Thyroid gland (tissue), 4 donors: ENCODE measurements at regions not wholly inside any gene's neighbourhood (a gene's known extent, or its start where the extent isn't known, plus 50 kb on each side); places are given as distances from the start of the nearest gene placed in this dataset.

Source experiments
- DNase-seq, 2 donors: peaks; one replicate each; pipeline ENCODE4 v3.0.0-alpha.2; 2019
- H3K27ac ChIP-seq, 3 donors: fragments of 200-600 bp; sonication (generic); 1 replicate in 2 of 3; 2 replicates in 1 of 3; pipeline ENCODE4 v1.5.1; 2016 to 2019; ENCODE audit warnings: mild to moderate bottlenecking in 1 of 3, moderate library complexity in 1 of 3
- H3K27me3 ChIP-seq: fragments of 200-600 bp; sonication (generic); one replicate; pipeline ENCODE4 v1.5.1; 2019
- H3K36me3 ChIP-seq, 2 donors: fragments of 200-600 bp; sonication (generic); one replicate each; pipeline ENCODE4 v1.5.1; 2016 to 2019
- H3K4me1 ChIP-seq, 2 donors: fragments of 200-600 bp; sonication (generic); one replicate each; pipeline ENCODE4 v1.5.1; 2017 to 2019
- H3K4me3 ChIP-seq, 3 donors: fragments of 200-600 bp; sonication (generic); replicated peaks in 1 of 3; 1 replicate in 2 of 3; 2 replicates in 1 of 3; pipeline ENCODE4 v1.5.1; 2016; ENCODE audit warnings: mild to moderate bottlenecking in 1 of 3
- H3K9me3 ChIP-seq: fragments of 200-600 bp; sonication (generic); one replicate; pipeline ENCODE4 v1.5.1; 2017
- POLR2A ChIP-seq, 2 donors: fragments of 450-650 bp; IDR thresholded peaks; one replicate each; pipeline ENCODE4 v1.6.1; 2017; ENCODE audit warnings: antibody characterized with exemption in 2 of 2, mild to moderate bottlenecking in 2 of 2, moderate library complexity in 1 of 2
- whole genome bisulfite sequencing, 2 donors: methylation state at CpG; one replicate each; pipeline ENCODE4 v1.1.5; 2017; 5-methylcytosine and 5-hydroxymethylcytosine counted together
- intact Hi-C: fragments of 100-400 bp; cut with DNase I; formaldehyde crosslinking; loops from one replicate; pipeline ENCODE4 v1.15.1; 2023
- TF ChIP-seq, protein P1 (sequence below), 6 experiments: fragments of 200-600 bp in 3 of 6; fragments of 450-650 bp in 3 of 6; sonication (generic) in 3 of 6; IDR thresholded peaks; one replicate each; pipeline ENCODE4 v1.5.1; 2016 to 2019; ENCODE audit warnings: antibody characterized with exemption in 6 of 6, mild to moderate bottlenecking in 2 of 6, inconsistent platforms in 1 of 6, moderate library complexity in 1 of 6

- TF ChIP-seq POLR2A (IDR thresholded peaks at IDR 0.05), result no peak
- TF ChIP-seq, protein P1, sequence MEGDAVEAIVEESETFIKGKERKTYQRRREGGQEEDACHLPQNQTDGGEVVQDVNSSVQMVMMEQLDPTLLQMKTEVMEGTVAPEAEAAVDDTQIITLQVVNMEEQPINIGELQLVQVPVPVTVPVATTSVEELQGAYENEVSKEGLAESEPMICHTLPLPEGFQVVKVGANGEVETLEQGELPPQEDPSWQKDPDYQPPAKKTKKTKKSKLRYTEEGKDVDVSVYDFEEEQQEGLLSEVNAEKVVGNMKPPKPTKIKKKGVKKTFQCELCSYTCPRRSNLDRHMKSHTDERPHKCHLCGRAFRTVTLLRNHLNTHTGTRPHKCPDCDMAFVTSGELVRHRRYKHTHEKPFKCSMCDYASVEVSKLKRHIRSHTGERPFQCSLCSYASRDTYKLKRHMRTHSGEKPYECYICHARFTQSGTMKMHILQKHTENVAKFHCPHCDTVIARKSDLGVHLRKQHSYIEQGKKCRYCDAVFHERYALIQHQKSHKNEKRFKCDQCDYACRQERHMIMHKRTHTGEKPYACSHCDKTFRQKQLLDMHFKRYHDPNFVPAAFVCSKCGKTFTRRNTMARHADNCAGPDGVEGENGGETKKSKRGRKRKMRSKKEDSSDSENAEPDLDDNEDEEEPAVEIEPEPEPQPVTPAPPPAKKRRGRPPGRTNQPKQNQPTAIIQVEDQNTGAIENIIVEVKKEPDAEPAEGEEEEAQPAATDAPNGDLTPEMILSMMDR (IDR thresholded peaks at IDR 0.05), result no peak
- WGBS, 2 donors, result 69 to 75% methylated on average over 15 of the region's 15 CpGs
- Histone ChIP-seq H3K27me3 (no peaks in the 10 kb centered on the region), H3K27ac (no peak overlapping the region), H3K4me1 (no peaks in the 10 kb centered on the region), H3K9me3 (no peaks in the 10 kb centered on the region), H3K36me3 (no peaks in the 10 kb centered on the region), H3K4me3 (no peak overlapping the region)
- DNase-seq, result no peak
- intact Hi-C loops, result no loop called here
Observed at GRCh38 chr6:14713008-14713960, 532.6 kb upstream of the JARID2 start.

DNA sequence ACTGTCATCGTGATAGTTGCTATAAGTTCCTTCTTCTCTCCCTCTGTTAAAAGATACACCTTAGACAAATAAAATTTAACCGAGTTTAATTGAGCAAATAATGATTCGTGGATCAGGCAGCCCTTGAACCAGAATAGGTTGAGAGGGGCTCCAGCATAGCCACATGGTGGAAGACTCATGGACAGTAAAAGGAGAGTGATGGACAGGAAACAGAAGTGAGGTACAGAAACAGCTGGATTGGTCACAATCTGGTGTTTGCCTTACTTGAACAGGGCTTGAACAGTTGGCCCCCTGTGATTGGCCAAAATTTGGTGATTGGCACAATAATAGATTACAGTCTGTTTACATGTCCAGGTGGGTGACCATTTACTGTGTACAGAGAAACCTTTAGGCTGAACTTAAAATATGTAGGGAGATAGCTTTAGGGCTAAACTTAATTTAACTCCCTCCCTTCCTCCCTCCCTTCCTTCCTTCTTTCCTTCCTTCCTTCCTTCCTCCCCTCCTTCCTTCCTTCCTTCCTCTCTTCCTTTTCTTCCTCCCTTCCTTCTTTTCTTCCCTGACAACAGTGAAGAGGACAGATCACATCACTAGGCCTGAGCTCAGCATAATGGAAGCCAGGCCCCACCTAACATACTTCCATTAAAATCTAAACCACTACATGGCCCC lies 531.8 kb upstream of the JARID2 start:
- Histone ChIP-seq H3K36me3 (no peaks in the 10 kb centered on the region), H3K27me3 (no peaks in the 10 kb centered on the region), H3K27ac (no peak overlapping the region), H3K4me3 (no peak overlapping the region), H3K9me3 (no peaks in the 10 kb centered on the region), H3K4me1 (no peaks in the 10 kb centered on the region)
- intact Hi-C loops, result no loop called here
- TF ChIP-seq, protein P1 (IDR thresholded peaks at IDR 0.05), result no peak
- TF ChIP-seq POLR2A (IDR thresholded peaks at IDR 0.05), result no peak
- WGBS, 2 donors, result 73 to 76% methylated on average over 3 of the region's 3 CpGs
- no peak for DNase-seq

DNA sequence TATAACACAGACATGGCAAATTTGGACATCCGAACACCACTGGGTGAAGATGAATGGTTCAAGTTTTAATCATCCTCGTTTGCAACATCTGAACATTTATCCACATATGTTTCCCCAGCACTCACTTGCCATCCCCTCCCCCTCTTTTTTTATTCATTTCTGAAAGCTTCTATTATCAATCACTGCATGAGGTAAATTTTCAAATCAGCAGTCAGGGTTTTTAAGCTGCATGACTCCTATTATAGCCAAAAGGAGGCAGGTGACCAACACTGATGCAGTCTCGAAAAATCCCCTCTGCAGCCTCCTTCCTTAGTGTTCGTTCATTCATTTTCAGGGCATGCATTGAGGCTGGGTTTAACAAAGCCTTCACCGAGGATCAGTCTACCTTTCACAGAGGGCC lies 530.8 kb upstream of the JARID2 start:
- Histone ChIP-seq H3K27ac (no peak overlapping the region), H3K27me3 (no peaks in the 10 kb centered on the region), H3K4me1 (no peaks in the 10 kb centered on the region), H3K4me3 (no peak overlapping the region), H3K9me3 (no peaks in the 10 kb centered on the region), H3K36me3 (no peaks in the 10 kb centered on the region)
- TF ChIP-seq, protein P1 (IDR thresholded peaks at IDR 0.05), result no peak
- TF ChIP-seq POLR2A (IDR thresholded peaks at IDR 0.05), result no peak
- intact Hi-C loops, result no loop called here
- 95 to 97% methylated on average over 5 of the region's 5 CpGs for WGBS, 2 donors
- no peak for DNase-seq

DNA sequence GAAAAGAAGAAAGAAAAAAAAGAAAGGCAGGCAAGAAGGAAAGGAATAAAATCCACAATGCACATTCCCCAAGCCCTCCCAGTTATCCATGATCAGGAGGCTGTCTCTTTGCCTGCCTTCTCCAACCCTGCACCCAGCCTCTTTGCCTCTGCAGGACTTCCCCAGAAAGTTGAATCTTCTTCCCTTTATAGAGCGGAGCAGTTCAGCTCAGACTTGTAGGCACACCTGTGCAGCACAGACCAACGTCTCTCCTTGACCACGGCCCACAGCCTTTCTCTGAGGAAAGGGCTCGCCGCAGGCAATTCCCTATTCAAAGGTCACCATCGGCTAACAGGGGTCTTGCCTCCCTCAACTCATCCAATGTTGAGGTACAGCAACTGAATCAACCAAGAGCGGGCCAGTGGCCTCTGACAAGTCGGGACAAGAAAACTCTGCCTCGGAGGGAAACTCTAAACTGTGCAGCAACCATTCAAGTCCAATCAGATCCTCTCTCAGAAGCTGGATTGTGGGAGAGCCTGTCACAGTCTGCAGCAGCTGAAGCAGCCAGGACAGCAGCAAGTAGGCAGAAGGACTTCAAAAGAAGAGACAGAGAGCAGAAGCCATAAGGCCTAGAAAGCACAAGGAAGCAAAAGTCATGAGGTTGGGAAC lies 529.2 kb upstream of the JARID2 start:
- H3K36me3 ChIP-seq, result no peaks in the 10 kb centered on the region
- H3K9me3 ChIP-seq, result no peaks in the 10 kb centered on the region
- 95 to 98% methylated on average over 9 of the region's 9 CpGs for WGBS, 2 donors
- H3K27ac ChIP-seq, result no peak overlapping the region
- no peak overlapping the region for H3K4me3 ChIP-seq
- DNase-seq, result no peak
- intact Hi-C loops, result no loop called here
- TF ChIP-seq, protein P1 (IDR thresholded peaks at IDR 0.05), result no peak
- no peak for TF ChIP-seq POLR2A (IDR thresholded peaks at IDR 0.05)
- no peaks in the 10 kb centered on the region for H3K27me3 ChIP-seq
- H3K4me1 ChIP-seq, result no peaks in the 10 kb centered on the region
